ENCODE measurements at regions not wholly inside any gene's neighbourhood (a gene's known extent, or its start where the extent isn't known, plus 50 kb on each side); places are given as distances from the start of the nearest gene placed in this dataset.
A peak's percentile ranks its signal among the peaks of the same experiment; 100 is the strongest.

- DNase-seq, result no peak
Measured at GRCh38 chr18:38963943-38964660, 1398.5 kb upstream of the CELF4 start.

GRCh38 chr18:38961880-38962279 lies 1396.3 kb upstream of the CELF4 start:
- no peak for DNase-seq

- DNase-seq, result no peak
Measured at GRCh38 chr18:38957736-38958135, 1392.1 kb upstream of the CELF4 start.

GRCh38 chr18:38956068-38956467 lies 1390.5 kb upstream of the CELF4 start:
- DNase-seq, result no peak

- DNase-seq, result no peak
Measured at GRCh38 chr18:38951633-38952032, 1386.0 kb upstream of the CELF4 start.

GRCh38 chr18:38948436-38948835 lies 1382.8 kb upstream of the CELF4 start:
- DNase-seq, result no peak

- no peak for DNase-seq
Measured at GRCh38 chr18:38944446-38945024, 1378.9 kb upstream of the CELF4 start.

- no peak for DNase-seq
Measured at GRCh38 chr18:38941711-38942561, 1376.3 kb upstream of the CELF4 start.

GRCh38 chr18:38940863-38941531 lies 1375.4 kb upstream of the CELF4 start:
- DNase-seq, result peak; percentile 39

GRCh38 chr18:38940475-38940862 lies 1374.9 kb upstream of the CELF4 start:
- no peak for DNase-seq

GRCh38 chr18:38933910-38934510 lies 1368.4 kb upstream of the CELF4 start:
- no peak for DNase-seq

- no peak for DNase-seq
Measured at GRCh38 chr18:38933322-38933721, 1367.7 kb upstream of the CELF4 start.

GRCh38 chr18:38932752-38933151 lies 1367.2 kb upstream of the CELF4 start:
- DNase-seq, result no peak

GRCh38 chr18:38931754-38932050 lies 1366.1 kb upstream of the CELF4 start:
- DNase-seq, result no peak

GRCh38 chr18:38930881-38931753 lies 1365.5 kb upstream of the CELF4 start:
- DNase-seq, result no peak

GRCh38 chr18:38923540-38923939 lies 1357.9 kb upstream of the CELF4 start:
- no peak for DNase-seq

- no peak for DNase-seq
Measured at GRCh38 chr18:38923126-38923525, 1357.5 kb upstream of the CELF4 start.

- no peak for DNase-seq
Measured at GRCh38 chr18:38909972-38910371, 1344.4 kb upstream of the CELF4 start.

GRCh38 chr18:38902796-38903195 lies 1337.2 kb upstream of the CELF4 start:
- DNase-seq, result no peak

- DNase-seq, result no peak
Measured at GRCh38 chr18:38900445-38900844, 1334.8 kb upstream of the CELF4 start.

- no peak for DNase-seq
Measured at GRCh38 chr18:38900031-38900430, 1334.4 kb upstream of the CELF4 start.

GRCh38 chr18:38899252-38899651 lies 1333.7 kb upstream of the CELF4 start:
- DNase-seq, result no peak
